ENCODE measurements at regions not wholly inside any gene's neighbourhood (a gene's known extent, or its start where the extent isn't known, plus 50 kb on each side); places are given as distances from the start of the nearest gene placed in this dataset.
"Not testable (repeated sequence)": the region's sequence is repeated elsewhere in the genome, so short reads cannot be mapped to it uniquely, and the experiment has no call there.

DNA sequence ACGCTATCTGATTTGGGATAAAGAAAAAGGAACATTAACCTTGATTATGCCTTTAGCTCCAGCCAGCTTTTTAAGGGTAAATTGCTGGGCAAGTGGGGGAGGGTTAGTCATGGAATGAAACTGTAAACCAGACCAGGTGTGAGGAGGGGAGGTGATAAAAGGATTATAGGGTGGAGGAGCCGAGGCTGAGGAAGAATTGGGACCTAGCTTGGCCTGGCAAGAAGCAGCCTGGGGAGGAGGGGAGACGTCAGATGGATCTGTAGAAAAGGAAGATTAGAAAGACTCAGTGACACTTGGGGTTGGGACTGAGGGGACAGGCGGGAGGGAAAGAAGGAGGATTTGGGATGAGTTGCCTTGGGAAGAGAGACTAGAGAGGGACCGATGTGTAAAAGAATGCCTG lies 590.8 kb upstream of the MDGA2 start:
- not testable (repeated sequence) for DNase-seq (ENCODE audit: low read depth in 2 of 2)

DNA sequence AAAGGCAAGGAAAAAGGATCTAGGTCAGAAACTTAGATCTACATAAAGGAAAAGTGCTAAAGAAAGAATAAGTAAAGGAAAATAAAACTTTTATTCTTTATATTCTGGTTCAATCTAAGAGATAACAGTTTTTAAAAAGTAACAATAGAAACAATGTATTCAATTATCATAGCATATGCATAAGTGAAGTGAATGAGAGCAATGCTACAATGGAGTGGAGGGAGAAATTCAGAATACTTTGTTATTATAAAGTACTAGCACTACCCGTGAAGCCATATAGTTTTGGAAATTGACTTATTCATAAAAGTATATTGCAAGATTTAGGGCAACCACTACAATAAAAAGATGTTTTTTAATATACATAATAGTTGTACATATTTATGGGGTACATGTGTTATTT lies 586.0 kb upstream of the MDGA2 start:
- DNase-seq (ENCODE audit: low read depth in 2 of 2) = no peak

- DNase-seq (ENCODE audit: low read depth in 2 of 2) = not testable (repeated sequence)
Observed at GRCh38 chr14:48260394-48261295, 585.2 kb upstream of the MDGA2 start.

- not testable (repeated sequence) for DNase-seq (ENCODE audit: low read depth in 2 of 2)
Observed at GRCh38 chr14:48259876-48260275, 584.5 kb upstream of the MDGA2 start.

- DNase-seq (ENCODE audit: low read depth in 2 of 2) = not testable (repeated sequence)
Observed at GRCh38 chr14:48259232-48259631, 583.8 kb upstream of the MDGA2 start.

DNA sequence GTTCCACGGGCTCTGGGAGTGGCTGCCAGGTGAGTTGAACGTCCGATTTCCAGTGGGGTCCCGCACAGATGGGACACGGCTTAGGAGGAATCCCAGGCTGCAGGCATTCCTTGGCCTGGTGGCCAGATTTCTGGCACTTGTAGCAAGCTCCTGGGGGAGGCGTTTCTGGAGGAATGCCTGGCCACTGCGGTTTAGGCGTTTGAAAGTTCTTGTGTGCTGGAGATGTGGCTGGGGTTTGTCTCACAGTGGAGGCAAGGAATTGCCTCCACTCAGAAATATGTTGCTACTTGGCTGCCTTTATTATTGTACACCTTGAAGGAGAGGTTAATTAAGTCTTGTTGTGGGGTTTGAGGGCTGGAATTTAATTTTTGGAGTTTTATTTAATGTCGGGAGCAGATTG lies 583.3 kb upstream of the MDGA2 start:
- not testable (repeated sequence) for DNase-seq (ENCODE audit: low read depth in 2 of 2)

- no peak for DNase-seq (ENCODE audit: low read depth in 2 of 2)
Observed at GRCh38 chr14:48253020-48253419, 577.6 kb upstream of the MDGA2 start.

- DNase-seq (ENCODE audit: low read depth in 2 of 2) = no peak
Observed at GRCh38 chr14:48251290-48251689, 575.9 kb upstream of the MDGA2 start.

DNA sequence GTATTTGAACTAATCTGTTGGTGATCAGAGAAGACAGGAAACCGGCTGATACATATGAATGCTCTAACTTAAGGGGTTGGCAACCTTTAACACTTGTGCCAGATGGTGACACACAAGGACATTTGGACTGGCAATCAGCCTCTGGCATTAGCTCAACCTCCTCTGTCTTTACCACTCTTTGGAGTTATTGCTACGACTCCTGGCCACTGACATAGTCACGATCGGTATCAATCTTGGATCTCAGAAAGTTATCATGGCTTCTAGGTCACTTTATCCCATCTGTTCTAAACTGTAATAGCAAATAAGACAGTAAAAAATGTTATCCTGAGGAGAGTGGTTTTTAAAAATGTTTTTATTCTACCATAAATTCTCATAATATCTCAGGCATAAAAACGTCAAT lies 575.2 kb upstream of the MDGA2 start:
- DNase-seq (ENCODE audit: low read depth in 2 of 2) = no peak

DNA sequence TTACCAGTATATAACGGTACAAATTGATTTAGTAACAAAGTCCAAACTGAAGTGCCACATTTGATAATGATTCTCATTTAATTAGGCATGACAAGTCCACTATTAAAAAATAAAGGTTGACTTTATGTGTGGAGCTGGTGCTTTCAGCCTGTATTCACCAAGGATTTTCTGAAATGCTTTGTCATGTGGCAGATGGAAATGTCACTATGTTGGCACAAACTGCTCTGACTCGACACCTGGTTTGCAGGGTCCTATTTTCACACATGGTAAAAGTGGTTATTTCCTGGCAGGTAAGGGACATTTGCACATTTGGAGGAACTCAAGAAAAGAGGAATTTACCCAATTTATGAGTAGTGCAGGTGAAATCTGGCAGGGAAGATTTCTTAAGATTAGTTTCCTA lies 572.6 kb upstream of the MDGA2 start:
- no peak for DNase-seq (ENCODE audit: low read depth in 2 of 2)

- DNase-seq (ENCODE audit: low read depth in 2 of 2) = no peak
Observed at GRCh38 chr14:48243900-48244299, 568.5 kb upstream of the MDGA2 start.

GRCh38 chr14:48229091-48229490 lies 553.7 kb upstream of the MDGA2 start:
- no peak for DNase-seq (ENCODE audit: low read depth in 2 of 2)

GRCh38 chr14:48193893-48194292 lies 518.5 kb upstream of the MDGA2 start:
- no peak for DNase-seq (ENCODE audit: low read depth in 2 of 2)

- DNase-seq (ENCODE audit: low read depth in 2 of 2) = not testable (repeated sequence)
Observed at GRCh38 chr14:48149624-48150023, 474.2 kb upstream of the MDGA2 start.

- no peak for DNase-seq (ENCODE audit: low read depth in 2 of 2)
Observed at GRCh38 chr14:48140804-48141203, 465.4 kb upstream of the MDGA2 start.

DNA sequence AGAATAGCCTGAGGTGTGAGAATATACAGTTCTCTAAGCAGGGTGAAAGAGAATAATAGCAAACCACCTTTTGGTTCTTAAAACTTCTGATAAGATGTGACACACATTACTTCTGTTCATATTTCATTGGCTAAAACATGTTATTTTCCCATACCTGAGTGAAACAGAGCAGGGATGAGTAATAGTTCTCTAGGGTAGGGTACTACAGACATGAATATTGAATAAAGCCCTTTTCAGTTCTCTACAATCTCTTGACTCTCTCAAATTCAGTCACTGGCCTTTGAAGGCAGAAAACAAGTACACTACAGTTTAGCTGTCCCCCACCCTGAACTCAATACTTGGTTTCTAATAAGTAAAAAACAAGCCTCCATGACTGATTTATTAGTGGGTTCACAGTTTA lies 454.1 kb upstream of the MDGA2 start:
- no peak for DNase-seq (ENCODE audit: low read depth in 2 of 2)

DNA sequence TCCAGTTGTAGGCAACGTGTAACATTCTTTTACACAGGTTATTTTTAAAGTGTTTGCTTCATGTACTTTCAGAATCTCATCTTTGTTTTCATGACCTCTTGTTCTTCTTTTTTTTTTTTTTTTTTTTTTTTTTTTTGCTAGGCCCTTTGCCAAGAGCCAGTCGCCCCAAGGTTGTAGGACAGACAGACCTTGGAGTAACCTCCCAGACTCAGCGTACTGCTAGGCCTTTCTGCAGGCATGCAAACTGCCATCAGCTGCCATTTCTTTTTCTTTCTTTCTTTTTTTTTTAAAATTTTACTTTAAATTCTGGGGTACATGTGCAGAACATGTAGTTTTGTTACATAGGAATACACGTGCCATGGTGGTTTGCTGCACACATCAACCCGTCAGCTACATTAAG lies 452.3 kb upstream of the MDGA2 start:
- DNase-seq (ENCODE audit: low read depth in 2 of 2) = no peak

GRCh38 chr14:48125654-48126053 lies 450.2 kb upstream of the MDGA2 start:
- DNase-seq (ENCODE audit: low read depth in 2 of 2) = no peak

DNA sequence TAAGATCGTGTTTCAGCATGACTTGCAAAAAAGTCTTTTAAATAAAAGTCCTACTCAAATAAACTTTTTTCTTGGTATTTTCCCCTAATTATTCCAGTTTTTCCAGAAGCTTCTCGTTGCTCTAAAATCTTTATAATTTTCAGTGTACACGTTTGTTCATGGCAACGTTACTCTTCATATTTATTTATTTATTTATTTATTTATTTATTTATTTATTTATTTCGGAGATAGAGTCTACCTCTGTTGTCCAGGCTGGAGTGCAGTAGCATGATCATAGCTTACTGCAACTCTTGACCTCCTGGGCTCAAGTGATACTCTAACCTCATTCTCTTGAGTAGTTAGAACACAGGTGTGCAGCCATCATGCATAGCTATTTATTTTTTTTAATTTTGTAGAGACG lies 438.3 kb upstream of the MDGA2 start:
- no peak for DNase-seq (ENCODE audit: low read depth in 2 of 2)

DNA sequence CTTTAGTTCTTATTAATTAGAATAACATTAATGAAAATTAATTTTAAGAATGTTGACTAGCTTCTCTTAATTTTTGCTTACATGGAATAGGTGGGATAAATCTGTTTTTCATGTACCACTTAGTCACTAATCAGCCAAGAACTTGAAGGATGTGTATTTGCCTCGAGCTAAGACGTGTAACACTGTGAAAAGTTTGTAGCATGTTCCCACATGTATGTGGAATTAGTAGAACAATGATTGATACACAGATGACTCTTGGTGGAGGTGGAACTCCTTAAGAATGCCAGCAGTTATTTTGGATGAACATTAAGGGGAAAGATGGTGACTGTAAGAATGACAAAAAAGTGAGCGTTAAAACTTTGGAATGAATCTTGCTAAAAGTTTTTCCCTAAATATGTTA lies 435.7 kb upstream of the MDGA2 start:
- no peak for DNase-seq (ENCODE audit: low read depth in 2 of 2)

- DNase-seq (ENCODE audit: low read depth in 2 of 2) = no peak
Observed at GRCh38 chr14:48107646-48108045, 432.2 kb upstream of the MDGA2 start.

- DNase-seq (ENCODE audit: low read depth in 2 of 2) = no peak
Observed at GRCh38 chr14:48096897-48097296, 421.5 kb upstream of the MDGA2 start.

GRCh38 chr14:48086516-48086915 lies 411.1 kb upstream of the MDGA2 start:
- DNase-seq (ENCODE audit: low read depth in 2 of 2) = no peak

DNA sequence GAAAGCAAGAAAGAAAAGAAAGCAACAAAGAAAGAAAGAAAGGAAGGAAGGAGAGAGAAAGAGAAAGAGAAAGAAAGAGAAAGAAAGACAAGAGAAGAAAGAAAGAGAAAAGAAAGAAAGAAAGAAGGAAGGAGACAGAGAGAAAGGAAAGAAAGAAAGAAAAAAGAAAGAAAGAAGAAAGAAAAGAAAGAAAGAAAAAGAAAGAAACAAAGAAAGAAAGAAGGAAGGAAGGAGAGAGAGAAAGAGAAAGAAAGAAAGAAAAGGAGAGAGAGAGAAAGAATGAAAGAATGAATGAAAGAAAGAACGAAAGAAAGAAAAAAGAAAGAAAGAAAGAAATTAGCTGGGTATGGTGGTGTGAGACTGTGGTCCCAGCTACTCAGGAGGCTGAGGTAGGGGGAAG lies 400.1 kb upstream of the MDGA2 start:
- DNase-seq (ENCODE audit: low read depth in 2 of 2) = no peak

Data from fibroblast of skin of left biceps (primary cell).